ENCODE measurements at regions not wholly inside any gene's neighbourhood (a gene's known extent, or its start where the extent isn't known, plus 50 kb on each side); places are given as distances from the start of the nearest gene placed in this dataset.

- intact Hi-C loops (cut with DNase I) = no loop called here
- H3K4me3 ChIP-seq = no peak overlapping the region
- H3K27me3 ChIP-seq = no peaks in the 10 kb centered on the region
- ATAC-seq = no peak
- H3K9me3 ChIP-seq = no peaks in the 10 kb centered on the region
- no peak for TF ChIP-seq POLR2A (IDR thresholded peaks at IDR 0.05)
- TF ChIP-seq CTCF (IDR thresholded peaks at IDR 0.05) = no peak
- H3K27ac ChIP-seq = no peak overlapping the region
- H3K4me1 ChIP-seq = no peaks in the 10 kb centered on the region
- DNase-seq = no peak
- H3K36me3 ChIP-seq = no peaks in the 10 kb centered on the region
These were observed 278.0 kb upstream of the KYNU start for GRCh38 chr2:142599504-142599903.

- no peak for ATAC-seq
- no peaks in the 10 kb centered on the region for H3K36me3 ChIP-seq
- H3K4me1 ChIP-seq = no peaks in the 10 kb centered on the region
- no peak overlapping the region for H3K27ac ChIP-seq
- intact Hi-C loops (cut with DNase I) = no loop called here
- no peaks in the 10 kb centered on the region for H3K9me3 ChIP-seq
- no peaks in the 10 kb centered on the region for H3K27me3 ChIP-seq
- TF ChIP-seq POLR2A (IDR thresholded peaks at IDR 0.05) (no peak), CTCF (IDR thresholded peaks at IDR 0.05) (no peak)
- DNase-seq = no peak
- no peak overlapping the region for H3K4me3 ChIP-seq
These were observed 278.6 kb upstream of the KYNU start for GRCh38 chr2:142598846-142599245.

- intact Hi-C loops (cut with DNase I) = no loop called here
- TF ChIP-seq CTCF (IDR thresholded peaks at IDR 0.05) = no peak
- no peak for TF ChIP-seq POLR2A (IDR thresholded peaks at IDR 0.05)
- no peak for DNase-seq
- no peak for ATAC-seq
- no peak overlapping the region for H3K27ac ChIP-seq
- H3K4me1 ChIP-seq = no peaks in the 10 kb centered on the region
- H3K36me3 ChIP-seq = no peaks in the 10 kb centered on the region
- no peaks in the 10 kb centered on the region for H3K9me3 ChIP-seq
- H3K27me3 ChIP-seq = no peaks in the 10 kb centered on the region
- 83 to 91% (median 91%) methylated on average over 2 of the region's 2 CpGs for WGBS, 4 donors
- H3K4me3 ChIP-seq = no peak overlapping the region
These were observed 281.0 kb upstream of the KYNU start for GRCh38 chr2:142596334-142597088.

- TF ChIP-seq CTCF (IDR thresholded peaks at IDR 0.05) (no peak), POLR2A (IDR thresholded peaks at IDR 0.05) (no peak)
- no peak for ATAC-seq
- intact Hi-C loops (cut with DNase I) = no loop called here
- no peaks in the 10 kb centered on the region for H3K27me3 ChIP-seq
- no peak for DNase-seq
- H3K4me1 ChIP-seq = no peaks in the 10 kb centered on the region
- no peak overlapping the region for H3K27ac ChIP-seq
- H3K9me3 ChIP-seq = no peaks in the 10 kb centered on the region
- H3K4me3 ChIP-seq = no peak overlapping the region
- WGBS, 4 donors = 80 to 82% (median 80%) methylated on average over 2 of the region's 2 CpGs
- no peaks in the 10 kb centered on the region for H3K36me3 ChIP-seq
These were observed 282.5 kb upstream of the KYNU start for GRCh38 chr2:142594935-142595334.
